HS-5 (cell line): ENCODE measurements at regions not wholly inside any gene's neighbourhood (a gene's known extent, or its start where the extent isn't known, plus 50 kb on each side); places are given as distances from the start of the nearest gene placed in this dataset.
"Not testable (repeated sequence)": the region's sequence is repeated elsewhere in the genome, so short reads cannot be mapped to it uniquely, and the experiment has no call there.

Source experiments
- DNase-seq: peaks from one replicate; pipeline ENCODE4 v3.0.0-alpha.2; 2012; ENCODE audit warnings: low read depth

GRCh38 chr5:8805653-8806052 is 740.2 kb downstream of the SEMA5A start:
- DNase-seq: no peak

GRCh38 chr5:8807636-8808035 is 738.2 kb downstream of the SEMA5A start:
- DNase-seq: no peak

- no peak for DNase-seq
Observed at GRCh38 chr5:8811581-8811980, 734.3 kb downstream of the SEMA5A start.

GRCh38 chr5:8813180-8813579 is 732.7 kb downstream of the SEMA5A start:
- DNase-seq: no peak

GRCh38 chr5:8814105-8814504 is 731.8 kb downstream of the SEMA5A start:
- no peak for DNase-seq

- DNase-seq: no peak
Observed at GRCh38 chr5:8824371-8824770, 721.5 kb downstream of the SEMA5A start.

GRCh38 chr5:8825139-8825757 is 720.6 kb downstream of the SEMA5A start:
- DNase-seq: no peak

- no peak for DNase-seq
Observed at GRCh38 chr5:8826508-8826907, 719.4 kb downstream of the SEMA5A start.

GRCh38 chr5:8827696-8828095 is 718.2 kb downstream of the SEMA5A start:
- no peak for DNase-seq

- DNase-seq: no peak
Observed at GRCh38 chr5:8828596-8829322, 717.1 kb downstream of the SEMA5A start.

- peak; percentile 100 for DNase-seq
Observed at GRCh38 chr5:8829323-8830029, 716.4 kb downstream of the SEMA5A start.

GRCh38 chr5:8831251-8831650 is 714.6 kb downstream of the SEMA5A start:
- no peak for DNase-seq

GRCh38 chr5:8831854-8832253 is 714.0 kb downstream of the SEMA5A start:
- DNase-seq: no peak

GRCh38 chr5:8839361-8840055 is 706.4 kb downstream of the SEMA5A start:
- no peak for DNase-seq

GRCh38 chr5:8840237-8840636 is 705.6 kb downstream of the SEMA5A start:
- no peak for DNase-seq

GRCh38 chr5:8840746-8841145 is 705.1 kb downstream of the SEMA5A start:
- DNase-seq: not testable (repeated sequence)

- DNase-seq: no peak
Observed at GRCh38 chr5:8842971-8843551, 702.8 kb downstream of the SEMA5A start.

- no peak for DNase-seq
Observed at GRCh38 chr5:8843771-8844170, 702.1 kb downstream of the SEMA5A start.

GRCh38 chr5:8844206-8844605 is 701.7 kb downstream of the SEMA5A start:
- DNase-seq: no peak

GRCh38 chr5:8844847-8845246 is 701.0 kb downstream of the SEMA5A start:
- no peak for DNase-seq

- DNase-seq: no peak
Observed at GRCh38 chr5:8845296-8845695, 700.6 kb downstream of the SEMA5A start.

GRCh38 chr5:8848366-8848765 is 697.5 kb downstream of the SEMA5A start:
- DNase-seq: no peak
